DOHH2 (cell line): ENCODE measurements at regions not wholly inside any gene's neighbourhood (a gene's known extent, or its start where the extent isn't known, plus 50 kb on each side); places are given as distances from the start of the nearest gene placed in this dataset.

Experiments used
- EZH2phosphoT487 ChIP-seq: fragments of 200-600 bp; sonication (generic); IDR thresholded peaks from 2 replicates; pipeline ENCODE4 v1.6.1; 2017; ENCODE audit warnings: borderline replicate concordance, mild to moderate bottlenecking, antibody characterized with exemption, low read length, moderate library complexity, mixed read lengths
- TF ChIP-seq, protein P1 (sequence below): fragments of 200-600 bp; sonication (generic); IDR thresholded peaks from one replicate; pipeline ENCODE4 v1.5.1; 2014; ENCODE audit warnings: antibody characterized with exemption, mild to moderate bottlenecking, low read depth, low read length; ENCODE audit not compliant: poor library complexity, severe bottlenecking

DNA sequence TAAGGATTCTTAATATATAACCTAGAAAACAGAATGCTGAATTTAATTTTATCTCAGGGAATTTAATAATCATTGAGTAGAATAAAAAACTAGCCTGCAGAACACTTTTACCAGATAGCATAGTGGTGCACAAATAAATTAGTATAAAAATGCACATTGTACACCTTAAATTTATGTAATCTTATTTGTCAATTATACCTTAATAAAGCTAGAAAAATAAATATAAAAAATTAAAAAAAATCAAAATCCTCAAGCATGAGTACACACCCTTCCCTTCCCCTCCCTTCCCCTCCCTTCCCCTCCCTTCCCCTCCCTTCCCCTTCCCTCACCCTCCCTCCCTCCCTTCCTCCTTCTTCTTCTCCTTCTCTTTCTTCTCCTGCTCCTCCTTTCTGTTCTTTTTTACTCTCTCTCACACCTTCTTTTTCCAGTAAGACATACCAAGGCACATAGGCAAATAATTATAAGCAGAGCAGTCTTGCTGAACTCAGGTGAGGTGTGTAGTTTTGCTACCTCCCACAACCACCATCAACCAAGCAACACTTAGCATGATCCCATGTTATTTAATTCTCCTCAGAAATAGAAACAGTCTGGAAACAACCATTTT, 1395.0 kb downstream of the ZPLD1 start:
- TF ChIP-seq, protein P1, sequence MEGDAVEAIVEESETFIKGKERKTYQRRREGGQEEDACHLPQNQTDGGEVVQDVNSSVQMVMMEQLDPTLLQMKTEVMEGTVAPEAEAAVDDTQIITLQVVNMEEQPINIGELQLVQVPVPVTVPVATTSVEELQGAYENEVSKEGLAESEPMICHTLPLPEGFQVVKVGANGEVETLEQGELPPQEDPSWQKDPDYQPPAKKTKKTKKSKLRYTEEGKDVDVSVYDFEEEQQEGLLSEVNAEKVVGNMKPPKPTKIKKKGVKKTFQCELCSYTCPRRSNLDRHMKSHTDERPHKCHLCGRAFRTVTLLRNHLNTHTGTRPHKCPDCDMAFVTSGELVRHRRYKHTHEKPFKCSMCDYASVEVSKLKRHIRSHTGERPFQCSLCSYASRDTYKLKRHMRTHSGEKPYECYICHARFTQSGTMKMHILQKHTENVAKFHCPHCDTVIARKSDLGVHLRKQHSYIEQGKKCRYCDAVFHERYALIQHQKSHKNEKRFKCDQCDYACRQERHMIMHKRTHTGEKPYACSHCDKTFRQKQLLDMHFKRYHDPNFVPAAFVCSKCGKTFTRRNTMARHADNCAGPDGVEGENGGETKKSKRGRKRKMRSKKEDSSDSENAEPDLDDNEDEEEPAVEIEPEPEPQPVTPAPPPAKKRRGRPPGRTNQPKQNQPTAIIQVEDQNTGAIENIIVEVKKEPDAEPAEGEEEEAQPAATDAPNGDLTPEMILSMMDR: no peak
- no peak for TF ChIP-seq EZH2phosphoT487
